K562 (cell line): ENCODE measurements at regions not wholly inside any gene's neighbourhood (a gene's known extent, or its start where the extent isn't known, plus 50 kb on each side); places are given as distances from the start of the nearest gene placed in this dataset.

Experiments used
- ARHGAP35 ChIP-seq: fragments of 450-650 bp; IDR thresholded peaks from 2 replicates; pipeline ENCODE4 v1.6.1; 2018; ENCODE audit not compliant: partially characterized antibody
- FOXK1 ChIP-seq: sonication (generic); formaldehyde crosslinking; IDR thresholded peaks from 2 replicates; pipeline ENCODE4 v1.8.0; 2022; ENCODE audit warnings: missing genetic modification reagents, mild to moderate bottlenecking, borderline replicate concordance
- MAFG ChIP-seq: fragments of 450-650 bp; conservative IDR thresholded peaks from 2 replicates; pipeline ENCODE4 v1.6.1; 2016; ENCODE audit warnings: missing genetic modification characterization, missing compliant biosample characterization
- NELFE ChIP-seq: IDR thresholded peaks from 2 replicates; pipeline ENCODE4 v1.6.1; 2011; ENCODE audit warnings: mild to moderate bottlenecking; ENCODE audit not compliant: insufficient read depth, insufficient read length
- NFE2 ChIP-seq: IDR thresholded peaks from 2 replicates; pipeline ENCODE4 v1.6.1; 2014; ENCODE audit warnings: antibody characterized with exemption, low read depth
- REST ChIP-seq, 2 experiments: fragments of 450-650 bp; formaldehyde crosslinking in 1 of 2; IDR thresholded peaks; 2 replicates each; pipeline versions ENCODE4 v1.4.0 to v1.6.1; 2014 to 2020; ENCODE audit warnings: mild to moderate bottlenecking in 2 of 2, borderline replicate concordance in 1 of 2, low read depth in 1 of 2
- SAFB2 ChIP-seq: fragments of 200-400 bp; formaldehyde crosslinking; IDR thresholded peaks from 2 replicates; pipeline ENCODE4 v1.6.1; 2018; ENCODE audit warnings: borderline replicate concordance, low read length, low read depth, moderate library complexity; ENCODE audit not compliant: severe bottlenecking
- SMARCA4 ChIP-seq: fragments of 450-650 bp; IDR thresholded peaks from 2 replicates; pipeline ENCODE4 v1.6.1; 2016
- SMARCC2 ChIP-seq: fragments of 450-650 bp; IDR thresholded peaks from 2 replicates; pipeline ENCODE4 v1.6.1; 2017; ENCODE audit warnings: antibody characterized with exemption, moderate library complexity, mild to moderate bottlenecking, low read depth
- SRSF1 ChIP-seq: fragments of 200-400 bp; formaldehyde crosslinking; IDR thresholded peaks from 2 replicates; pipeline ENCODE4 v1.6.1; 2017; ENCODE audit warnings: mild to moderate bottlenecking, low read depth, low read length, moderate library complexity
- STAT6 ChIP-seq: sonication (generic); formaldehyde crosslinking; IDR thresholded peaks from 2 replicates; pipeline ENCODE4 v1.8.1; 2023; ENCODE audit warnings: mild to moderate bottlenecking, missing genetic modification reagents
- ZNF253 ChIP-seq: fragments of 250-450 bp; sonication (Bioruptor Pico); conservative IDR thresholded peaks from 2 replicates; pipeline ENCODE4 v1.6.1; 2021; ENCODE audit warnings: mild to moderate bottlenecking
- ZNF696 ChIP-seq: fragments of 250-450 bp; sonication (Bioruptor Pico); conservative IDR thresholded peaks from 2 replicates; pipeline ENCODE4 v1.4.0; 2020; ENCODE audit warnings: mild to moderate bottlenecking, moderate library complexity
- TF ChIP-seq, protein P1 (sequence below), 2 experiments: fragments of 450-650 bp in 1 of 2; IDR thresholded peaks; 2 replicates each; pipeline ENCODE4 v1.6.1; 2011 to 2017; ENCODE audit warnings: low read depth in 2 of 2, antibody characterized with exemption in 1 of 2, borderline replicate concordance in 1 of 2, low read length in 1 of 2, mild to moderate bottlenecking in 1 of 2, mixed read lengths in 1 of 2; ENCODE audit not compliant: control insufficient read depth in 1 of 2

- TF ChIP-seq REST (IDR thresholded peaks at IDR 0.05; ENCODE audit: borderline replicate concordance) (no peak), REST (CRISPR knock-in tag; IDR thresholded peaks at IDR 0.05; ENCODE audit: low read depth) (no peak), NFE2 (0 out of 2 replicates have a peak, but pooled peaks have one; percentile 16), SRSF1 (no peak), SMARCC2 (no peak; the same call in 1 of the 2 replicates), NELFE (no peak), MAFG (no peak), ARHGAP35 (no peak), ZNF696 (CRISPR knock-in tag) (no peak), SMARCA4 (peak; percentile 76; the same call in 1 of the 2 replicates), ZNF253 (CRISPR knock-in tag) (no peak), STAT6 (CRISPR knock-in tag) (no peak), FOXK1 (CRISPR knock-in tag) (no peak), SAFB2 (no peak)
- TF ChIP-seq, protein P1, sequence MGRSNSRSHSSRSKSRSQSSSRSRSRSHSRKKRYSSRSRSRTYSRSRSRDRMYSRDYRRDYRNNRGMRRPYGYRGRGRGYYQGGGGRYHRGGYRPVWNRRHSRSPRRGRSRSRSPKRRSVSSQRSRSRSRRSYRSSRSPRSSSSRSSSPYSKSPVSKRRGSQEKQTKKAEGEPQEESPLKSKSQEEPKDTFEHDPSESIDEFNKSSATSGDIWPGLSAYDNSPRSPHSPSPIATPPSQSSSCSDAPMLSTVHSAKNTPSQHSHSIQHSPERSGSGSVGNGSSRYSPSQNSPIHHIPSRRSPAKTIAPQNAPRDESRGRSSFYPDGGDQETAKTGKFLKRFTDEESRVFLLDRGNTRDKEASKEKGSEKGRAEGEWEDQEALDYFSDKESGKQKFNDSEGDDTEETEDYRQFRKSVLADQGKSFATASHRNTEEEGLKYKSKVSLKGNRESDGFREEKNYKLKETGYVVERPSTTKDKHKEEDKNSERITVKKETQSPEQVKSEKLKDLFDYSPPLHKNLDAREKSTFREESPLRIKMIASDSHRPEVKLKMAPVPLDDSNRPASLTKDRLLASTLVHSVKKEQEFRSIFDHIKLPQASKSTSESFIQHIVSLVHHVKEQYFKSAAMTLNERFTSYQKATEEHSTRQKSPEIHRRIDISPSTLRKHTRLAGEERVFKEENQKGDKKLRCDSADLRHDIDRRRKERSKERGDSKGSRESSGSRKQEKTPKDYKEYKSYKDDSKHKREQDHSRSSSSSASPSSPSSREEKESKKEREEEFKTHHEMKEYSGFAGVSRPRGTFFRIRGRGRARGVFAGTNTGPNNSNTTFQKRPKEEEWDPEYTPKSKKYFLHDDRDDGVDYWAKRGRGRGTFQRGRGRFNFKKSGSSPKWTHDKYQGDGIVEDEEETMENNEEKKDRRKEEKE (IDR thresholded peaks at IDR 0.05; ENCODE audit: borderline replicate concordance in 1 of 2, control insufficient read depth in 1 of 2, low read depth in 2 of 2, low read length in 1 of 2): no peak
Measured at GRCh38 chr1:67889953-67890567, 56.8 kb upstream of the GNG12 start (continued).
